SU-DHL-6 (cell line): ENCODE measurements at regions not wholly inside any gene's neighbourhood (a gene's known extent, or its start where the extent isn't known, plus 50 kb on each side); places are given as distances from the start of the nearest gene placed in this dataset.

Experiments
- CTCF ChIP-seq: fragments of 200-600 bp; sonication (generic); IDR thresholded peaks from one replicate; pipeline ENCODE4 v1.5.1; 2017; ENCODE audit warnings: antibody characterized with exemption, mild to moderate bottlenecking, low read length, moderate library complexity; ENCODE audit not compliant: insufficient read depth, poor library complexity, severe bottlenecking
- EZH2phosphoT487 ChIP-seq: fragments of 200-600 bp; sonication (generic), shearing (Covaris generic); conservative IDR thresholded peaks from 2 replicates; pipeline ENCODE4 v1.6.1; 2018; ENCODE audit warnings: mild to moderate bottlenecking, antibody characterized with exemption, low read length, moderate library complexity, mixed read lengths

- TF ChIP-seq CTCF: no peak
- no peak for TF ChIP-seq EZH2phosphoT487
Observed at GRCh38 chr21:16315223-16315622, 585.4 kb downstream of the USP25 start.
